Tibial nerve (tissue), 4 donors: ENCODE measurements at regions not wholly inside any gene's neighbourhood (a gene's known extent, or its start where the extent isn't known, plus 50 kb on each side); places are given as distances from the start of the nearest gene placed in this dataset.

ENCODE experiments used
- DNase-seq, 2 donors: peaks; one replicate each; pipeline ENCODE4 v3.0.0-alpha.2; 2019; ENCODE audit warnings: low spot score in 2 of 2
- H3K27ac ChIP-seq, 4 donors: fragments of 200-600 bp; sonication (generic) in 3 of 4; one replicate each; pipeline ENCODE4 v1.5.1; 2017 to 2019; ENCODE audit warnings: mild to moderate bottlenecking in 1 of 4
- H3K27me3 ChIP-seq, 2 donors: fragments of 200-600 bp; sonication (generic) in 1 of 2; one replicate each; pipeline versions ENCODE4 v1.5.1 to v1.6.0; 2017 to 2019
- H3K36me3 ChIP-seq, 3 donors: fragments of 200-600 bp; sonication (generic); one replicate each; pipeline ENCODE4 v1.5.1; 2018 to 2019
- H3K4me1 ChIP-seq, 4 donors: fragments of 200-600 bp; sonication (generic) in 3 of 4; one replicate each; pipeline ENCODE4 v1.5.1; 2017 to 2019
- H3K4me3 ChIP-seq, 4 donors: fragments of 200-600 bp; sonication (generic) in 3 of 4; one replicate each; pipeline ENCODE4 v1.5.1; 2017 to 2019; ENCODE audit warnings: mild to moderate bottlenecking in 1 of 4, moderate library complexity in 1 of 4
- H3K9me3 ChIP-seq, 4 donors: fragments of 200-600 bp; sonication (generic) in 3 of 4; one replicate each; pipeline ENCODE4 v1.5.1; 2017 to 2019
- CTCF ChIP-seq, 5 experiments: fragments of 200-600 bp in 3 of 5; fragments of 450-650 bp in 2 of 5; sonication (generic) in 3 of 5; IDR thresholded peaks; one replicate each; pipeline ENCODE4 v1.5.1; 2016 to 2019; ENCODE audit warnings: antibody characterized with exemption in 5 of 5, mild to moderate bottlenecking in 3 of 5, moderate library complexity in 2 of 5
- EP300 ChIP-seq, 2 donors: sonication (generic); formaldehyde crosslinking; IDR thresholded peaks; one replicate each; pipeline ENCODE4 v1.6.1; 2017; ENCODE audit warnings: antibody characterized with exemption in 2 of 2, mild to moderate bottlenecking in 1 of 2
- POLR2A ChIP-seq, 2 donors: fragments of 450-650 bp; IDR thresholded peaks; one replicate each; pipeline ENCODE4 v1.6.1; 2017; ENCODE audit warnings: antibody characterized with exemption in 2 of 2, mild to moderate bottlenecking in 2 of 2, moderate library complexity in 2 of 2
- WGBS, 2 donors: methylation state at CpG; one replicate each; pipeline ENCODE4 v1.1.5; 2018; 5-methylcytosine and 5-hydroxymethylcytosine counted together

DNA sequence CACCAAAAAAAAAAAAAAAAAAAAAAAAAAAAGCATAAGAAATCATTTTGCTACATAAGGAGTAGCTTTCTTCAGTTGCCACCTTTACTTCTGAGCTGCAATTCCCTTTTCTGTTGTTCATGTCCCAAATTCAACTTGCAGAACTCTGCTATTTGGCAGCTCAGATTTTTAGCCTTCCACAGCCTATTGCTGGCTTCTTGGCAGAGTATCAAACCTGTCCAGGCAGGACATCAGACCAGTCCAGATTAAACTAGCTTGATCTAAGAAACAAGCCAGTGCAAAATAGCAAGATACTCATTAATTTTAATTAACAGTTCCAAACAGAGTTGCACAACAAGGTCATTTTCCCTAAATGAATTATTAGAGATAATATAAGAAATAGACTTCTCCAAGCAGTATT lies 123.6 kb upstream of the NR3C2 start:
- Histone ChIP-seq H3K27ac (no peak overlapping the region), H3K36me3 (no peaks in the 10 kb centered on the region), H3K4me1 (no peaks in the 10 kb centered on the region), H3K9me3 (peaks cover 0 to 17% (median 2%) of the 10 kb centered on the region in 4 donors), H3K27me3 (no peaks in the 10 kb centered on the region), H3K4me3 (no peak overlapping the region)
- no peak for DNase-seq
- no peak for TF ChIP-seq EP300 (IDR thresholded peaks at IDR 0.05)
- no peak for TF ChIP-seq POLR2A (IDR thresholded peaks at IDR 0.05)
- no peak for TF ChIP-seq CTCF (IDR thresholded peaks at IDR 0.05)

DNA sequence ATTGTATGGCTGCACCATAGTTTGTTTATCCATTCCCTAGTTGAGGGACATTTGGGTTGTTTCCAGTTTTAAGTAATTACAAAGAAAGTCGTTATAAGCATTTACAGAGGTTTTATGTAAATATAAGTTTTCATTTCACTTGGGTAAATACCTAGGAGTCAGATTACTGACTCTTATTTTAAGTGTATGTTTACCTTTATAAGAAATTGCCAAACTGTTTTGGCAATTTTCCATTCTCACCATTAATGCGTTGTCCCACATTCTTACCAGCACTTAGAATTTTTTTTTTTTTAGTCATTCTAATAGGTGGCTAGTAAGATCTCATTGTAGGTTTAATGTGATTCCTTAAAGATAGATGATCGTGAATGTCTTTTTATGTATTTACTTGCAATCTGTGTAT lies 121.5 kb upstream of the NR3C2 start:
- Histone ChIP-seq H3K4me1 (no peaks in the 10 kb centered on the region), H3K9me3 (no peaks in the 10 kb centered on the region), H3K4me3 (no peak overlapping the region), H3K27ac (no peak overlapping the region), H3K36me3 (no peaks in the 10 kb centered on the region), H3K27me3 (no peaks in the 10 kb centered on the region)
- 75 to 77% methylated on average over 3 of the region's 3 CpGs for WGBS, 2 donors
- DNase-seq, result no peak
- no peak for TF ChIP-seq POLR2A (IDR thresholded peaks at IDR 0.05)

- Histone ChIP-seq H3K27ac (no peak overlapping the region), H3K4me1 (no peaks in the 10 kb centered on the region), H3K27me3 (no peaks in the 10 kb centered on the region), H3K9me3 (no peaks in the 10 kb centered on the region), H3K36me3 (no peaks in the 10 kb centered on the region), H3K4me3 (no peak overlapping the region)
- DNase-seq, result no peak
- TF ChIP-seq POLR2A (IDR thresholded peaks at IDR 0.05), result no peak
- no peak for TF ChIP-seq EP300 (IDR thresholded peaks at IDR 0.05)
- TF ChIP-seq CTCF (IDR thresholded peaks at IDR 0.05), result no peak
- WGBS, 2 donors, result 52 to 63% methylated on average over 1 of the region's 1 CpG
Observed at GRCh38 chr4:148561467-148561866, 119.3 kb upstream of the NR3C2 start.

GRCh38 chr4:148557793-148558192 lies 115.6 kb upstream of the NR3C2 start:
- 78 to 82% methylated on average over 3 of the region's 3 CpGs for whole genome bisulfite sequencing, 2 donors
- no peak for TF ChIP-seq CTCF (IDR thresholded peaks at IDR 0.05)
- no peak for TF ChIP-seq EP300 (IDR thresholded peaks at IDR 0.05)
- no peak for TF ChIP-seq POLR2A (IDR thresholded peaks at IDR 0.05)
- Histone ChIP-seq H3K4me3 (no peak overlapping the region), H3K27me3 (no peaks in the 10 kb centered on the region), H3K9me3 (no peaks in the 10 kb centered on the region), H3K4me1 (no peaks in the 10 kb centered on the region), H3K27ac (no peak overlapping the region), H3K36me3 (no peaks in the 10 kb centered on the region)
- DNase-seq, result no peak

DNA sequence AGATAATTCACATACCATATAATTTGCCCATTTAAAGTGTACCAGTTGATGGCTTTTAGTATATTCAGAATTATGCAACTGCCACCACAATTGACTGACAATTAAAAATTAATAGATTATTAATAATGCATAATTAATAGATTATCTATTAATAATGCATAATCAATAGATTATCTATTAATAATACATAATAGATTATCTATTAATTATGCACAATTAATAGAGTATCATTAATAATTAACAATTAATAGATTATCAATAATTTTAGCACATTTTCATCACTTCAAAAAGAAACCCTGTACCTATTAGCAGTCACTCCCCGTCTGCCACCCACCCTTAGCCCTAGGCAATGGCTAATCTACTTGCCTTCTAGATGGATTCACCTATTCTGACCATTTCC lies 108.6 kb upstream of the NR3C2 start:
- no peak for TF ChIP-seq POLR2A (IDR thresholded peaks at IDR 0.05)
- Histone ChIP-seq H3K27ac (no peak overlapping the region), H3K27me3 (no peaks in the 10 kb centered on the region), H3K9me3 (no peaks in the 10 kb centered on the region), H3K4me1 (no peaks in the 10 kb centered on the region), H3K36me3 (no peaks in the 10 kb centered on the region), H3K4me3 (no peak overlapping the region)
- 85 to 98% methylated on average over 1 of the region's 1 CpG for WGBS, 2 donors
- no peak for DNase-seq

DNA sequence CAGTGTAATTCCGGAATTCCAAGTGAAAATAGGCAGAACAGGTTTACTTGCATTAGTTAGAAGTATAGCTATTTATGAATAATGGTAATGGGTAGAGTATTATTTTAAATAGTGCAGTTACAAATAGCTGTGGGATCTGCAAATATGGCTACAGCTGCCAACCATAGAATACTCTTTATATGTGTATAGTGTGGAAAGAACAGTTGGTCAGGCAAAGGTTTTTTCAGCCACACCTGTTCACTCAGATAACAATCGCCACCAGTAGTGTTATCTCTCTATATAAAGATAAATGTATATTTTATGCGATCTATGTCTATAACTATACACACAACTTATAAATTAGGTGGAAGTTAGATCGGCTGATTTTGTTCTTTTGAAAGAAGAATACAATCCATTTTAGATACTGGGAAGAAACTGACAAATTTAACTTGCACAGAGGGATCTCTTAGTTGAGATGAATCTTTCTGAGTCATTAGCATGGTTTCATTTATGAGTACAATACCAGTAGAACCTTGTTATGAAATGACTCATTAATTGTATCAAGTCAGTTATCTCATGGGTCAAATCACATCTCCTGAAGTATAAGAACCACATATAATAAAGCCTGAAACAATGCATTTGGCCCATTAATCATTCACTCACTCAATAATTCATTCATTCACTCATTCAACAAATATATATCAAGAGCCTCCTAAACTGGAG lies 100.9 kb upstream of the NR3C2 start:
- Histone ChIP-seq H3K4me1 (no peaks in the 10 kb centered on the region), H3K4me3 (no peak overlapping the region), H3K27me3 (no peaks in the 10 kb centered on the region), H3K27ac (no peak overlapping the region), H3K36me3 (no peaks in the 10 kb centered on the region), H3K9me3 (no peaks in the 10 kb centered on the region)
- no peak for DNase-seq
- 93 to 94% methylated on average over 4 of the region's 4 CpGs for WGBS, 2 donors
- TF ChIP-seq CTCF (IDR thresholded peaks at IDR 0.05) (no peak), EP300 (IDR thresholded peaks at IDR 0.05) (no peak), POLR2A (IDR thresholded peaks at IDR 0.05) (no peak)
